ENCODE measurements at regions not wholly inside any gene's neighbourhood (a gene's known extent, or its start where the extent isn't known, plus 50 kb on each side); places are given as distances from the start of the nearest gene placed in this dataset.

- Mint-ChIP-seq H3K4me1 (no peaks in the 10 kb centered on the region), H3K27me3 (no peaks in the 10 kb centered on the region), H3K9me3 (peaks cover 0 to 4% (median 3%) of the 10 kb centered on the region in 3 donors), H3K4me3 (no peak overlapping the region), H3K27ac (no peak overlapping the region), H3K36me3 (no peaks in the 10 kb centered on the region)
- Histone ChIP-seq H3K9me3 (no peaks in the 10 kb centered on the region), H3K27me3 (replicated peaks in 1 of 2; ENCODE audit: control insufficient read depth in 2 of 2, extremely low read depth in 1 of 2, insufficient read depth in 2 of 2, low read length in 1 of 2) (no peaks in the 10 kb centered on the region), H3K27ac (ENCODE audit: low read length) (no peak overlapping the region), H3K4me3 (ENCODE audit: control insufficient read depth in 1 of 2, extremely low read depth in 1 of 2, low read length in 1 of 2) (no peak overlapping the region), H3K36me3 (ENCODE audit: control insufficient read depth in 2 of 2, extremely low read depth in 1 of 2, insufficient read depth in 1 of 2, low read length in 1 of 2) (no peaks in the 10 kb centered on the region), H3K4me1 (ENCODE audit: control insufficient read depth in 1 of 2, extremely low read depth in 1 of 2, insufficient read depth in 2 of 2, low read length in 2 of 2) (no peaks in the 10 kb centered on the region)
- no peak for ATAC-seq (replicated peaks in 1 of 4)
- CTCF ChIA-PET, result no interaction called here
- POLR2A ChIA-PET, result no interaction called here
- DNase-seq, result no peak
- no CpG with 5 or more reads among the region's 2 CpGs for WGBS (ENCODE audit: insufficient coverage)
Observed at GRCh38 chr1:56050911-56051310, 528.5 kb downstream of the PLPP3 start.

GRCh38 chr1:56045477-56045876 is 533.9 kb downstream of the PLPP3 start:
- POLR2A ChIA-PET, result no interaction called here
- DNase-seq (no peak), ATAC-seq (replicated peaks in 1 of 4) (no peak)
- Mint-ChIP-seq H3K4me3 (no peak overlapping the region), H3K9me3 (peaks cover 0 to 2% (median 0%) of the 10 kb centered on the region in 3 donors), H3K27me3 (no peaks in the 10 kb centered on the region), H3K4me1 (no peaks in the 10 kb centered on the region), H3K36me3 (no peaks in the 10 kb centered on the region), H3K27ac (no peak overlapping the region)
- Histone ChIP-seq H3K27ac (ENCODE audit: low read length) (no peak overlapping the region), H3K4me3 (ENCODE audit: control insufficient read depth in 1 of 2, extremely low read depth in 1 of 2, low read length in 1 of 2) (no peak overlapping the region), H3K4me1 (ENCODE audit: control insufficient read depth in 1 of 2, extremely low read depth in 1 of 2, insufficient read depth in 2 of 2, low read length in 2 of 2) (no peaks in the 10 kb centered on the region), H3K9me3 (no peaks in the 10 kb centered on the region), H3K27me3 (replicated peaks in 1 of 2; ENCODE audit: control insufficient read depth in 2 of 2, extremely low read depth in 1 of 2, insufficient read depth in 2 of 2, low read length in 1 of 2) (peaks cover 0 to 2% of the 10 kb centered on the region in 2 experiments), H3K36me3 (ENCODE audit: control insufficient read depth in 2 of 2, extremely low read depth in 1 of 2, insufficient read depth in 1 of 2, low read length in 1 of 2) (no peaks in the 10 kb centered on the region)
- no CpG with 5 or more reads among the region's 1 CpG for WGBS (ENCODE audit: insufficient coverage)
- CTCF ChIA-PET, result no interaction called here

- Histone ChIP-seq H3K4me3 (ENCODE audit: control insufficient read depth in 1 of 2, extremely low read depth in 1 of 2, low read length in 1 of 2) (no peak overlapping the region), H3K27ac (ENCODE audit: low read length) (no peak overlapping the region), H3K27me3 (replicated peaks in 1 of 2; ENCODE audit: control insufficient read depth in 2 of 2, extremely low read depth in 1 of 2, insufficient read depth in 2 of 2, low read length in 1 of 2) (peaks cover 0 to 6% of the 10 kb centered on the region in 2 experiments), H3K4me1 (ENCODE audit: control insufficient read depth in 1 of 2, extremely low read depth in 1 of 2, insufficient read depth in 2 of 2, low read length in 2 of 2) (no peaks in the 10 kb centered on the region), H3K36me3 (ENCODE audit: control insufficient read depth in 2 of 2, extremely low read depth in 1 of 2, insufficient read depth in 1 of 2, low read length in 1 of 2) (no peaks in the 10 kb centered on the region), H3K9me3 (no peaks in the 10 kb centered on the region)
- no CpG with 5 or more reads among the region's 3 CpGs for WGBS (ENCODE audit: insufficient coverage)
- no peak for ATAC-seq (replicated peaks in 1 of 4)
- H3K27me3 Mint-ChIP-seq, result no peaks in the 10 kb centered on the region
- no peaks in the 10 kb centered on the region for H3K36me3 Mint-ChIP-seq
- H3K4me1 Mint-ChIP-seq, result no peaks in the 10 kb centered on the region
- DNase-seq, result no peak
- peaks cover 0 to 2% (median 0%) of the 10 kb centered on the region in 3 donors for H3K9me3 Mint-ChIP-seq
- no peak overlapping the region for H3K4me3 Mint-ChIP-seq
- CTCF ChIA-PET, result interaction anchor here in 1 of 2 donors (0.6 kb wide), 1 partner anchor 131 kb away, joined by 3 read pairs; no protein-coding TSS in a partner anchor
- POLR2A ChIA-PET, result no interaction called here
- H3K27ac Mint-ChIP-seq, result no peak overlapping the region
Observed at GRCh38 chr1:56045062-56045461, 534.3 kb downstream of the PLPP3 start.

- H3K27me3 ChIP-seq (replicated peaks in 1 of 2; ENCODE audit: control insufficient read depth in 2 of 2, extremely low read depth in 1 of 2, insufficient read depth in 2 of 2, low read length in 1 of 2), result peaks cover 0 to 6% of the 10 kb centered on the region in 2 experiments
- Mint-ChIP-seq H3K36me3 (no peaks in the 10 kb centered on the region), H3K4me1 (no peaks in the 10 kb centered on the region), H3K27ac (no peak overlapping the region), H3K27me3 (peaks cover 0 to 2% of the 10 kb centered on the region in 2 donors), H3K4me3 (no peak overlapping the region), H3K9me3 (peaks cover 0 to 4% (median 0%) of the 10 kb centered on the region in 3 donors)
- DNase-seq (no peak), ATAC-seq (replicated peaks in 1 of 4) (no peak)
- no peaks in the 10 kb centered on the region for H3K9me3 ChIP-seq
- H3K4me3 ChIP-seq (ENCODE audit: control insufficient read depth in 1 of 2, extremely low read depth in 1 of 2, low read length in 1 of 2), result no peak overlapping the region
- no peak overlapping the region for H3K27ac ChIP-seq (ENCODE audit: low read length)
- POLR2A ChIA-PET, result no interaction called here
- no peaks in the 10 kb centered on the region for H3K4me1 ChIP-seq (ENCODE audit: control insufficient read depth in 1 of 2, extremely low read depth in 1 of 2, insufficient read depth in 2 of 2, low read length in 2 of 2)
- CTCF ChIA-PET, result no interaction called here
- no peaks in the 10 kb centered on the region for H3K36me3 ChIP-seq (ENCODE audit: control insufficient read depth in 2 of 2, extremely low read depth in 1 of 2, insufficient read depth in 1 of 2, low read length in 1 of 2)
Observed at GRCh38 chr1:56036479-56036878, 542.9 kb downstream of the PLPP3 start.

GRCh38 chr1:56034847-56035481 is 544.4 kb downstream of the PLPP3 start:
- H3K9me3 Mint-ChIP-seq, result peaks cover 0 to 4% (median 0%) of the 10 kb centered on the region in 3 donors
- H3K4me1 Mint-ChIP-seq, result no peaks in the 10 kb centered on the region
- Histone ChIP-seq H3K4me3 (ENCODE audit: control insufficient read depth in 1 of 2, extremely low read depth in 1 of 2, low read length in 1 of 2) (no peak overlapping the region), H3K4me1 (ENCODE audit: control insufficient read depth in 1 of 2, extremely low read depth in 1 of 2, insufficient read depth in 2 of 2, low read length in 2 of 2) (no peaks in the 10 kb centered on the region), H3K27me3 (replicated peaks in 1 of 2; ENCODE audit: control insufficient read depth in 2 of 2, extremely low read depth in 1 of 2, insufficient read depth in 2 of 2, low read length in 1 of 2) (no peaks in the 10 kb centered on the region), H3K9me3 (no peaks in the 10 kb centered on the region), H3K36me3 (ENCODE audit: control insufficient read depth in 2 of 2, extremely low read depth in 1 of 2, insufficient read depth in 1 of 2, low read length in 1 of 2) (no peaks in the 10 kb centered on the region), H3K27ac (ENCODE audit: low read length) (no peak overlapping the region)
- H3K27me3 Mint-ChIP-seq, result peaks cover 0 to 2% of the 10 kb centered on the region in 2 donors
- WGBS (ENCODE audit: insufficient coverage), result 79% methylated on average over 2 of the region's 2 CpGs
- ATAC-seq (replicated peaks in 1 of 4) (no peak), DNase-seq (no peak)
- POLR2A ChIA-PET, result interaction anchor here in 1 of 2 donors (0.5 kb wide), 1 partner anchor 130 kb away, joined by 5 read pairs; no protein-coding TSS in a partner anchor
- CTCF ChIA-PET, result no interaction called here
- H3K27ac Mint-ChIP-seq, result no peak overlapping the region
- no peak overlapping the region for H3K4me3 Mint-ChIP-seq
- no peaks in the 10 kb centered on the region for H3K36me3 Mint-ChIP-seq

GRCh38 chr1:56034222-56034621 is 545.1 kb downstream of the PLPP3 start:
- no peak overlapping the region for H3K27ac Mint-ChIP-seq
- ChIA-PET POLR2A (no interaction called here), CTCF (no interaction called here)
- no peak for ATAC-seq (replicated peaks in 1 of 4)
- no peaks in the 10 kb centered on the region for H3K27me3 ChIP-seq (replicated peaks in 1 of 2; ENCODE audit: control insufficient read depth in 2 of 2, extremely low read depth in 1 of 2, insufficient read depth in 2 of 2, low read length in 1 of 2)
- DNase-seq, result no peak
- peaks cover 0 to 4% (median 0%) of the 10 kb centered on the region in 3 donors for H3K9me3 Mint-ChIP-seq
- H3K36me3 Mint-ChIP-seq, result no peaks in the 10 kb centered on the region
- H3K4me1 ChIP-seq (ENCODE audit: control insufficient read depth in 1 of 2, extremely low read depth in 1 of 2, insufficient read depth in 2 of 2, low read length in 2 of 2), result no peaks in the 10 kb centered on the region
- H3K4me3 Mint-ChIP-seq, result no peak overlapping the region
- H3K4me1 Mint-ChIP-seq, result no peaks in the 10 kb centered on the region
- H3K36me3 ChIP-seq (ENCODE audit: control insufficient read depth in 2 of 2, extremely low read depth in 1 of 2, insufficient read depth in 1 of 2, low read length in 1 of 2), result no peaks in the 10 kb centered on the region
- no peaks in the 10 kb centered on the region for H3K9me3 ChIP-seq
- H3K4me3 ChIP-seq (ENCODE audit: control insufficient read depth in 1 of 2, extremely low read depth in 1 of 2, low read length in 1 of 2), result no peak overlapping the region
- H3K27me3 Mint-ChIP-seq, result peaks cover 0 to 2% of the 10 kb centered on the region in 2 donors
- no peak overlapping the region for H3K27ac ChIP-seq (ENCODE audit: low read length)
